ENCODE measurements at regions not wholly inside any gene's neighbourhood (a gene's known extent, or its start where the extent isn't known, plus 50 kb on each side); places are given as distances from the start of the nearest gene placed in this dataset.

GRCh38 chr2:166803373-166804000 is 84.8 kb upstream of the XIRP2 start:
- Histone ChIP-seq H3K9me3 (peaks cover 0 to 6% of the 10 kb centered on the region in 2 donors), H3K27ac (no peak overlapping the region), H3K4me3 (no peak overlapping the region), H3K4me1 (peaks cover 0 to 16% of the 10 kb centered on the region in 2 donors), H3K36me3 (no peaks in the 10 kb centered on the region), H3K27me3 (no peaks in the 10 kb centered on the region)
- DNase-seq (ENCODE audit: low spot score) = no peak
- no peak for TF ChIP-seq CTCF (IDR thresholded peaks at IDR 0.05)

- H3K4me3 ChIP-seq = no peak overlapping the region
- no peaks in the 10 kb centered on the region for H3K36me3 ChIP-seq
- no peaks in the 10 kb centered on the region for H3K27me3 ChIP-seq
- peaks cover 0 to 16% of the 10 kb centered on the region in 2 donors for H3K4me1 ChIP-seq
- DNase-seq (ENCODE audit: low spot score) = no peak
- H3K27ac ChIP-seq = no peak overlapping the region
- H3K9me3 ChIP-seq = peaks cover 0 to 6% of the 10 kb centered on the region in 2 donors
- no peak for TF ChIP-seq CTCF (IDR thresholded peaks at IDR 0.05)
Observed at GRCh38 chr2:166802475-166802874, 85.8 kb upstream of the XIRP2 start.

GRCh38 chr2:166792808-166793207 is 95.5 kb upstream of the XIRP2 start:
- Histone ChIP-seq H3K9me3 (peaks cover 0 to 7% of the 10 kb centered on the region in 2 donors), H3K36me3 (no peaks in the 10 kb centered on the region), H3K4me1 (no peaks in the 10 kb centered on the region), H3K27ac (no peak overlapping the region), H3K4me3 (no peak overlapping the region), H3K27me3 (no peaks in the 10 kb centered on the region)
- no peak for DNase-seq (ENCODE audit: low spot score)
- no peak for TF ChIP-seq CTCF (IDR thresholded peaks at IDR 0.05)

- no peaks in the 10 kb centered on the region for H3K36me3 ChIP-seq
- no peak for TF ChIP-seq CTCF (IDR thresholded peaks at IDR 0.05)
- peaks cover 0 to under 1% of the 10 kb centered on the region in 2 donors for H3K9me3 ChIP-seq
- no peaks in the 10 kb centered on the region for H3K27me3 ChIP-seq
- no peak for DNase-seq (ENCODE audit: low spot score)
- no peaks in the 10 kb centered on the region for H3K4me1 ChIP-seq
- H3K4me3 ChIP-seq = no peak overlapping the region
- H3K27ac ChIP-seq = no peak overlapping the region
Observed at GRCh38 chr2:166786707-166787106, 101.6 kb upstream of the XIRP2 start.

- no peaks in the 10 kb centered on the region for H3K36me3 ChIP-seq
- no peak overlapping the region for H3K4me3 ChIP-seq
- H3K27me3 ChIP-seq = no peaks in the 10 kb centered on the region
- DNase-seq (ENCODE audit: low spot score) = no peak
- H3K27ac ChIP-seq = no peak overlapping the region
- TF ChIP-seq CTCF (IDR thresholded peaks at IDR 0.05) = no peak
- H3K9me3 ChIP-seq = no peaks in the 10 kb centered on the region
- no peaks in the 10 kb centered on the region for H3K4me1 ChIP-seq
Observed at GRCh38 chr2:166784296-166784946, 103.9 kb upstream of the XIRP2 start.
